T-helper 17 cell (primary cell): ENCODE measurements at regions not wholly inside any gene's neighbourhood (a gene's known extent, or its start where the extent isn't known, plus 50 kb on each side); places are given as distances from the start of the nearest gene placed in this dataset.
"Not testable (repeated sequence)": the region's sequence is repeated elsewhere in the genome, so short reads cannot be mapped to it uniquely, and the experiment has no call there.

Source experiments
- ATAC-seq: fragments of 150-1000 bp; cut with Tn5 transposase; 2 replicates; pipeline ENCODE4 v1.10.0; 2021; ENCODE audit warnings: mild to moderate bottlenecking, moderate library complexity
- DNase-seq, 3 donors: peaks; one replicate each; pipeline versions ENCODE4 v3.0.0 to v3.0.0-alpha.2; 2020 to 2021
- H3K9me3 ChIP-seq: one replicate; pipeline ENCODE4 v1.7.0; 2013; ENCODE audit warnings: low read length, mild to moderate bottlenecking; ENCODE audit not compliant: control insufficient read depth, poor library complexity, severe bottlenecking
- H3K27ac Mint-ChIP-seq: one replicate; pipeline ENCODE4 v1.8.0; 2022; ENCODE audit warnings: mild to moderate bottlenecking, moderate library complexity, mixed read lengths
- H3K27me3 Mint-ChIP-seq: one replicate; pipeline ENCODE4 v1.8.0; 2022; ENCODE audit warnings: mixed read lengths
- H3K36me3 Mint-ChIP-seq: one replicate; pipeline ENCODE4 v1.8.0; 2022; ENCODE audit warnings: low read depth, mixed read lengths
- H3K4me1 Mint-ChIP-seq: one replicate; pipeline ENCODE4 v1.8.0; 2022; ENCODE audit warnings: mild to moderate bottlenecking, mixed read lengths
- H3K4me3 Mint-ChIP-seq: one replicate; pipeline ENCODE4 v1.8.0; 2022; ENCODE audit warnings: mild to moderate bottlenecking, moderate library complexity, mixed read lengths

DNA sequence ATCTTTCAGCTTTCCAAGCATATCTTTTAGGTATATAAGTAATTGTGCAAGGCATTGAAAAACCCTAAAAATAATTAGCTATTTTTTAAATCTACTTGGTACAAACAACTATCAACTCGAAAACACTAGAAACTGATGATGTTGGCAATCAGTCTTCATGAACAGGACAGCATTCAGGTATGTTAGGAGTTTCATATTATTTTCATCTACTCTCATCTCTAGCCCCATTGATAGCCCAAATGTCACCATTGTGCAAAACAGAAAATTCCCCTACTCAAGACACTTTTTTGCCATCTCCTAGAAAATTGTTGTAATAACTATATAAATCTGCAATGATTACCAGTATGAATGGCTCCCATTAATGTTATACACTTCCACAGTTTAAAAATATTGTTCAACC, 144.5 kb upstream of the KRAS start:
- peaks cover 8% of the 10 kb centered on the region for H3K27me3 Mint-ChIP-seq
- H3K4me3 Mint-ChIP-seq, result no peak overlapping the region
- H3K4me1 Mint-ChIP-seq, result peaks cover 2% of the 10 kb centered on the region
- H3K36me3 Mint-ChIP-seq, result peaks cover 4% of the 10 kb centered on the region
- H3K9me3 ChIP-seq, result no peaks in the 10 kb centered on the region
- ATAC-seq (no peak), DNase-seq (no peak)
- H3K27ac Mint-ChIP-seq, result no peak overlapping the region

DNA sequence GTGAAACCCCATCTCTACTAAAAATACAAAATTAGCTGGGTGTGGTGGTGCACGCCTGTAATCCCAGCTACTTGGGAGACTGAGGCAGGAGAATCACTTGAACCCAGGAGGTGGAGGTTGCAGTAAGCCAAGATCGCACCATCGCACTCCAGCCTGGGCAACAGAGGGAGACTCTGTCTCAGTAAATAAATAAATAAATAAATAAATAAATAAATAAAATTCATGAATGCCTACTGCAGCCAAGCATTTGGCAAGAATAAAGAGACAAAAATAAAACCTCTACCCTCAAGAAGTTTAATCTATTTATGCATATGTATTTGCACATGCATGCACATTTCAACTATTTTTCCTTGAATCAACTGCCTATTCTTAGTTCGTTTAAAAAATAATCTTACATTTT, 144.0 kb upstream of the KRAS start:
- DNase-seq, H3K27ac Mint-ChIP-seq, H3K27me3 Mint-ChIP-seq, H3K4me1 Mint-ChIP-seq, H3K4me3 Mint-ChIP-seq, ATAC-seq, H3K36me3 Mint-ChIP-seq, H3K9me3 ChIP-seq: not testable (repeated sequence)

- peaks cover 2% of the 10 kb centered on the region for H3K4me1 Mint-ChIP-seq
- no peak for ATAC-seq
Measured at GRCh38 chr12:25394025-25394424, 143.3 kb upstream of the KRAS start.

GRCh38 chr12:25391346-25391745, 140.6 kb upstream of the KRAS start:
- not testable (repeated sequence) for H3K27ac Mint-ChIP-seq, DNase-seq, H3K9me3 ChIP-seq, H3K4me3 Mint-ChIP-seq, H3K27me3 Mint-ChIP-seq, H3K36me3 Mint-ChIP-seq, ATAC-seq
- H3K4me1 Mint-ChIP-seq, result peaks cover 20% of the 10 kb centered on the region

More at GRCh38 chr12:25394025-25394424, 143.3 kb upstream of the KRAS start:
- Mint-ChIP-seq H3K36me3 (peaks cover 4% of the 10 kb centered on the region), H3K27me3 (peaks cover 8% of the 10 kb centered on the region), H3K4me3 (no peak overlapping the region), H3K27ac (no peak overlapping the region)
- H3K9me3 ChIP-seq, result no peaks in the 10 kb centered on the region
- DNase-seq, result no peak

DNA sequence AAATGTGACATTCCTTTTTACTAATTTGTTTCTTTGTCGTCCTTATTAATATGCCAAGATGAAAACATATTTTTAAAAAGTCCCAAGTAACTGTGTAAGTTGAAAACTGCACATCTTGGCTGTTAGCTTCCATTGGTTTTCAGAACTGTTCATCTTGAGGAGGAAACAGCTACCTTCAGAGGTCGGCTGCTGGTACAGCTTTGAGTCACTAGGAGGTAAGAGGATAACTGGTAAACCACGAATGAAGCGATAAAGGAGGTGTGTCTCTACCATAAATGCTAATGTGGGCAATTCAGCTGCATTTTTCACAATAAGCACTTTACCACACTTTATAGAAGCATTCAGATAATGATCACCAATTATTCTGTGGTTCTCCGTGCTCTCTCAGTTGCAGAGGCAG, 137.5 kb upstream of the KRAS start:
- peaks cover 41% of the 10 kb centered on the region for H3K4me1 Mint-ChIP-seq
- ATAC-seq (no peak), DNase-seq (no peak)

DNA sequence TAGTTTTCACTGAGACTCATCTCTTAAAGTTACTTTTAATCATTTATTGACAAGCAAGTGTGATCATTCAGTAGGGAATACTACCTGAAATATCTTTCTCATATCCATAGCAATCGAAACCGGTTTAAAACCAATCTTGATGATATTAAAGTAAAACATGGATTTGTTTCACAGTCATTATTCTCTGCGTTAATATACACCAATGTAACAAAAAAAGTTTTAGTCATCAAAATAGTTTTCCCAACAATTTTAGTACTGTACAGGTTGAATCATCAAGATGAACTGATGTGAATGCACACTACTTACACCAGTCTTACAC, 137.0 kb upstream of the KRAS start:
- no peak for DNase-seq
- H3K27ac Mint-ChIP-seq, result peak overlapping the region; percentile 100
- H3K27me3 Mint-ChIP-seq, result no peaks in the 10 kb centered on the region
- no peaks in the 10 kb centered on the region for H3K36me3 Mint-ChIP-seq
- ATAC-seq, result no peak
- no peaks in the 10 kb centered on the region for H3K9me3 ChIP-seq
- H3K4me1 Mint-ChIP-seq, result peaks cover 45% of the 10 kb centered on the region
- H3K4me3 Mint-ChIP-seq, result peak overlapping the region; percentile 96

More for the DNA sequence above, 137.5 kb upstream of the KRAS start:
- H3K36me3 Mint-ChIP-seq, result no peaks in the 10 kb centered on the region
- H3K9me3 ChIP-seq, result no peaks in the 10 kb centered on the region
- peak overlapping the region; percentile 100 for H3K27ac Mint-ChIP-seq
- peak overlapping the region; percentile 59 for H3K4me3 Mint-ChIP-seq
- no peaks in the 10 kb centered on the region for H3K27me3 Mint-ChIP-seq

DNA sequence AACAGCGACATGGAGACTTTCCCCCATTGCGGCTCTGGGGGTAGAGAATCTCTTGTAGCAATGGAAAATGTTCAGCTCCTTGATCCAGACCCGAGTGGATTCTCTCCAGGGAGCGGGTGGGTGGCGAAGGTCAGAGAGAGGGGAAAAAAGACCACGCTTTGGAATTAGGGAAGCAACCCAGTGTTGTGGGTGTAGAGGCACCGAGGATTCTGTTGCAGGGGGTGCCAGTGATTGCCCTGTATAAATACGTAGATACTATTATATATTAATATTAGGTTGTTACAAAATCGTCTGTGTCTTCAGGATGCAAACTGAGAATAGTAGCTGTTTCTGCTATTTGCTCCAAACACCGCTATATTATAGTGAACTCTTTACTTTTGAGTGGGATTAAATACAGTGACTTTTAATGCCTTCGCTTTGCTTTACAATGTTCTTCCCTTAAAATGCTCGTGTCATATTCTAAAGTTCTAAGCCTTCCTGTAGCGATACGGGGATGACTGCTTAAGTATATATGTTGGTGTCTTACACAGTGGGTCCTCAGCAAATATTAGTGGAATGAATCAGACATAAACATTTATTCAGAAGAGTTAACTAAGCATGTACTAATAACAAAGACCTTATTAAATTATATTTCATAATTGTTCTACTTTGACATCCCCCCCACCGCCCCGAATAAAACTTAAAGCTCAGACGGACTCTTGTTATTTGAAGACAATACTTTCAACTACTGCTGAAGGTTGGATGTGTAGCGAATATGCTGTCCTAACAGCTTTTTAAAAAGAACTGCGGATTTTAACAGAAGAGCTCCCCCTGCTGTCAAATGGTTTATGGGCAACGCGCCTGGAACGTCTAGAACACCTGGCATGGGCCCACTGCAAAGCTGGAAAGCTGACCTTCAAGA, 136.4 kb upstream of the KRAS start:
- Mint-ChIP-seq H3K4me1 (peaks cover 51% of the 10 kb centered on the region), H3K4me3 (peak overlapping the region; percentile 96), H3K36me3 (no peaks in the 10 kb centered on the region), H3K27me3 (no peaks in the 10 kb centered on the region), H3K27ac (peak overlapping the region; percentile 100)
- no peaks in the 10 kb centered on the region for H3K9me3 ChIP-seq
- peak; percentile 43 to 73 (median 58) for DNase-seq
- peak; percentile 15 for ATAC-seq

DNA sequence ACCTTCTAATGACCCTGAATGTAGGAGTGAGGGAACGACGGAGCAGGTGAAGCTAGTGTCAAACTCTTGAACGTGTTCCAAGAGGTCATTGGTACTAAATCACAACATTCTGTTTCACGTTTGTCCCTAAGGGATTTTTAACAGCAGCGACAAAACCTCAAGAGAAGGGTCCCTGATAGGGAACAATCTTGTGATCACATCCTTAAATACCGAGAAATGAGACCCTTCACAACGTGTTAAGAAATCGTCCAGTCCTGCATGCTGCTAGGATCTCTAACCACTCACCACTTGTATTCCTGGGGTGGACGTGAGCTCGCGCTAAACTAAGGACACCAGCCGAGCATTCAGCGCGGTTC, 134.1 kb upstream of the KRAS start:
- H3K4me3 Mint-ChIP-seq, result peak overlapping the region; percentile 96
- H3K27ac Mint-ChIP-seq, result peak overlapping the region; percentile 100
- no peaks in the 10 kb centered on the region for H3K9me3 ChIP-seq
- no peak for DNase-seq
- no peaks in the 10 kb centered on the region for H3K36me3 Mint-ChIP-seq
- ATAC-seq, result no peak
- peaks cover 53% of the 10 kb centered on the region for H3K4me1 Mint-ChIP-seq
- no peaks in the 10 kb centered on the region for H3K27me3 Mint-ChIP-seq

DNA sequence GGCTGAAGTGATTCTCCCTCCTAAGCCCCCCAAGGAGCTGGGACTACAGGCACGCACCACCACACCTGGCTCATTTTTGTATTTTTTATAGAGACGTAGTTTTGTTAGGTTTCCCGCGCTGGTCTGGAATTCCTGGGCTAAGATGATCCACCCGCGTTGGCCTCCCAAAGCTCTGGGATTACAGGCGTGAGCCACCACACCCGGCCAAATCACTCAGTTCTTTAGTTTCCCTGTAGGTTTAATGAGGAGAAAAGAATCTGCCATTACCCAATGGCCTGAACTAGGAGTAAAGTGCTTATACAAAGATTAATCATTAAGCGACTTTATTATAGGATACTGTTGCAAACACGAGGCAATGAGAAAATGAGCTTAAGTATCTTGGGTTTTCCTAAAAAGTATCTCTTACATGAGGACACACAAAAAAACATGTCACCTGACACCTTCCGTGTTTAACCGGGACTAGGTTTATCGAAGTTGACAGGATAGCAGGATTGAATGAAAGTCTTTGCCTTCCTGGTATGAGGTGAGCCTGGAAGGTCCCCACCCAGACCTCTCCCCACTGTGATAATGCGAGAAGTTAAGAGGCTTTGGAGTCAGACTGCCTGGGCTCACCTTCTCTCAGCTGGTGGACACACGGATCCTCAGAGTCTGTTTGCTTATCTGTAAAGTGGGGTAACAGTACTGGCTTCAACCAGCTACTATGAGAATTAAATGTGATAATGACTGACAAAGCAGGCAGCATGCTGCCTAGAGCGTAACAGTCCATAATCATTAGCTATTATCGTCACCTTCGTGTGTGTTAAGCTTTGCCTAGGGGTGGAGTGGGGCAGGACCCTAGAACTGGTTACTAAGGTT, 133.5 kb upstream of the KRAS start:
- H3K27me3 Mint-ChIP-seq, result no peaks in the 10 kb centered on the region
- H3K4me3 Mint-ChIP-seq, result peak overlapping the region; percentile 96
- peaks cover 54% of the 10 kb centered on the region for H3K4me1 Mint-ChIP-seq

GRCh38 chr12:25382311-25383106, 131.8 kb upstream of the KRAS start:
- no peak for DNase-seq
- Mint-ChIP-seq H3K36me3 (peaks cover under 1% of the 10 kb centered on the region), H3K27ac (peak overlapping the region; percentile 100), H3K27me3 (no peaks in the 10 kb centered on the region), H3K4me3 (peak overlapping the region; percentile 7), H3K4me1 (peaks cover 50% of the 10 kb centered on the region)
- H3K9me3 ChIP-seq, result no peaks in the 10 kb centered on the region
- no peak for ATAC-seq

More for the DNA sequence above, 133.5 kb upstream of the KRAS start:
- H3K36me3 Mint-ChIP-seq, result no peaks in the 10 kb centered on the region
- ATAC-seq (no peak), DNase-seq (no peak)
- no peaks in the 10 kb centered on the region for H3K9me3 ChIP-seq
- peak overlapping the region; percentile 100 for H3K27ac Mint-ChIP-seq

GRCh38 chr12:25377469-25378177, 126.9 kb upstream of the KRAS start:
- DNase-seq (no peak), ATAC-seq (peak; percentile 82)
- H3K9me3 ChIP-seq, result no peaks in the 10 kb centered on the region
- Mint-ChIP-seq H3K27me3 (no peaks in the 10 kb centered on the region), H3K27ac (peak overlapping the region; percentile 84), H3K4me1 (peaks cover 23% of the 10 kb centered on the region), H3K4me3 (peak overlapping the region; percentile 33), H3K36me3 (peaks cover 8% of the 10 kb centered on the region)

GRCh38 chr12:25376985-25377384, 126.3 kb upstream of the KRAS start:
- DNase-seq (no peak), ATAC-seq (peak; percentile 26)
- Mint-ChIP-seq H3K36me3 (peaks cover 8% of the 10 kb centered on the region), H3K4me3 (peak overlapping the region; percentile 33), H3K27ac (peak overlapping the region; percentile 84), H3K4me1 (peaks cover 17% of the 10 kb centered on the region), H3K27me3 (no peaks in the 10 kb centered on the region)
- no peaks in the 10 kb centered on the region for H3K9me3 ChIP-seq
